A549 (cell line): ENCODE measurements at regions not wholly inside any gene's neighbourhood (a gene's known extent, or its start where the extent isn't known, plus 50 kb on each side); places are given as distances from the start of the nearest gene placed in this dataset.

Experiments
- ATAC-seq, 2 experiments: fragments of 200-7000 bp in 1 of 2; fragments of >200 bp in 1 of 2; cut with Nextera tagmentation in 1 of 2; cut with Tn5 transposase in 1 of 2; 3 replicates each; pipeline versions ENCODE4 v1.8.0 to v1.9.1; 2018 to 2020; ENCODE audit warnings: mild to moderate bottlenecking in 1 of 2, moderate library complexity in 1 of 2
- CTCF ChIA-PET: fragments of 300-600 bp; sonication (Branson Sonifier 250); formaldehyde crosslinking; extraction: SDS; loops from one replicate; lab custom pipeline; 2021; ENCODE audit warnings: antibody characterized with exemption, inconsistent platforms; lab: Yijun Ruan, JAX
- POLR2A ChIA-PET: fragments of 350-600 bp; formaldehyde crosslinking; extraction: SDS; loops from one replicate; lab custom pipeline; 2021; ENCODE audit warnings: antibody characterized with exemption, inconsistent platforms; lab: Yijun Ruan, JAX
- DNase-seq, 2 experiments: peaks; one replicate each; pipeline versions ENCODE4 v3.0.0 to v3.0.0-alpha.2; 2011 to 2016; ENCODE audit warnings: low read depth in 1 of 2, low spot score in 1 of 2
- FAIRE-seq: peaks from 2 replicates; lab custom pipeline; 2011; peaks lifted over from hg19 to GRCh38; lab: Jason Lieb, UNC
- H3K27ac ChIP-seq, 2 experiments: fragments of >200 bp; sonication (Bioruptor Twin); formaldehyde crosslinking; 3 replicates each; pipeline ENCODE4 v1.5.1; 2016 to 2017
- H3K4me1 ChIP-seq: fragments of >200 bp; sonication (Bioruptor Twin); formaldehyde crosslinking; 3 replicates; pipeline ENCODE4 v1.6.1; 2016
- H3K4me2 ChIP-seq: fragments of >200 bp; sonication (Bioruptor Twin); formaldehyde crosslinking; 3 replicates; pipeline ENCODE4 v1.6.1; 2016
- H3K4me3 ChIP-seq: fragments of >200 bp; sonication (Bioruptor Twin); formaldehyde crosslinking; 3 replicates; pipeline ENCODE4 v1.5.1; 2016
- H3K9me3 ChIP-seq: fragments of >200 bp; sonication (Bioruptor Twin); formaldehyde crosslinking; 3 replicates; pipeline ENCODE4 v1.6.1; 2016
- ATOH8 ChIP-seq: fragments of 250-450 bp; sonication (Bioruptor Pico); IDR thresholded peaks from 2 replicates; pipeline ENCODE4 v1.5.0; 2020; ENCODE audit warnings: low read depth, mild to moderate bottlenecking, moderate library complexity
- BHLHE40 ChIP-seq: IDR thresholded peaks from 2 replicates; pipeline ENCODE4 v1.6.1; 2012; ENCODE audit warnings: low read depth, low read length, inconsistent platforms
- CBX2 ChIP-seq: fragments of 200-600 bp; sonication (generic); IDR thresholded peaks from 2 replicates; pipeline ENCODE4 v1.6.1; 2016; ENCODE audit warnings: low read depth, mild to moderate bottlenecking, borderline replicate concordance
- CHD2 ChIP-seq: fragments of 150-350 bp; IDR thresholded peaks from 2 replicates; pipeline ENCODE4 v1.6.1; 2014; ENCODE audit warnings: low read length; ENCODE audit not compliant: partially characterized antibody
- FOXS1 ChIP-seq: fragments of 250-450 bp; sonication (Bioruptor Pico); IDR thresholded peaks from 2 replicates; pipeline ENCODE4 v1.5.0; 2020; ENCODE audit warnings: mild to moderate bottlenecking, moderate library complexity
- HOXB13 ChIP-seq: fragments of 250-450 bp; sonication (Bioruptor Pico); IDR thresholded peaks from 2 replicates; pipeline ENCODE4 v1.5.0; 2020; ENCODE audit warnings: low read depth, mild to moderate bottlenecking, moderate library complexity
- HOXB5 ChIP-seq: fragments of 250-450 bp; sonication (Bioruptor Pico); IDR thresholded peaks from 2 replicates; pipeline ENCODE4 v1.5.0; 2020; ENCODE audit warnings: mild to moderate bottlenecking, moderate library complexity
- MAFK ChIP-seq: fragments of 450-650 bp; IDR thresholded peaks from 2 replicates; pipeline ENCODE4 v1.6.1; 2014; ENCODE audit not compliant: partially characterized antibody
- MAZ ChIP-seq: fragments of 150-350 bp; IDR thresholded peaks from 2 replicates; pipeline ENCODE4 v1.6.1; 2014; ENCODE audit warnings: antibody characterized with exemption, low read depth, low read length, borderline replicate concordance
- NPAS2 ChIP-seq: fragments of 250-450 bp; sonication (Bioruptor Pico); IDR thresholded peaks from 2 replicates; pipeline ENCODE4 v1.8.0; 2022; ENCODE audit warnings: mild to moderate bottlenecking, moderate library complexity, borderline replicate concordance
- PBX3 ChIP-seq: IDR thresholded peaks from 2 replicates; pipeline ENCODE4 v1.6.1; 2012
- POLR2AphosphoS2 ChIP-seq: conservative IDR thresholded peaks from 2 replicates; pipeline ENCODE4 v1.6.1; 2012; ENCODE audit warnings: low read length, improper control_type of control experiment, inconsistent platforms
- RNF2 ChIP-seq: fragments of 200-600 bp; sonication (generic); IDR thresholded peaks from 2 replicates; pipeline ENCODE4 v1.6.1; 2016; ENCODE audit warnings: low read depth, mild to moderate bottlenecking, antibody characterized with exemption, moderate library complexity, borderline replicate concordance
- SREBF2 ChIP-seq: fragments of 450-650 bp; IDR thresholded peaks from 2 replicates; pipeline ENCODE4 v1.6.1; 2014; ENCODE audit warnings: mild to moderate bottlenecking, moderate library complexity
- TFCP2L1 ChIP-seq: fragments of 250-450 bp; sonication (Bioruptor Pico); IDR thresholded peaks from 2 replicates; pipeline ENCODE4 v1.5.0; 2021; ENCODE audit warnings: mild to moderate bottlenecking
- TP53 ChIP-seq: fragments of 250-450 bp; sonication (Bioruptor Pico); IDR thresholded peaks from 2 replicates; pipeline ENCODE4 v1.5.0; 2021; ENCODE audit warnings: mild to moderate bottlenecking, moderate library complexity
- ZFP36 ChIP-seq: fragments of 450-650 bp; IDR thresholded peaks from 2 replicates; pipeline ENCODE4 v1.6.1; 2014; ENCODE audit warnings: borderline replicate concordance; ENCODE audit not compliant: partially characterized antibody
- WGBS: methylation state at CpG from one replicate; pipeline ENCODE4 v1.1.6; 2017; ENCODE audit errors: missing lambda C conversion rate; 5-methylcytosine and 5-hydroxymethylcytosine counted together
- TF ChIP-seq, protein P1 (sequence below): fragments of 150-350 bp; IDR thresholded peaks from 2 replicates; pipeline ENCODE4 v1.6.1; 2014; ENCODE audit warnings: low read depth, mild to moderate bottlenecking, low read length
- TF ChIP-seq, protein P2 (sequence below): IDR thresholded peaks from 2 replicates; pipeline ENCODE4 v1.6.1; 2012
- TF ChIP-seq, protein P3 (sequence below): fragments of 250-450 bp; sonication (Bioruptor Pico); IDR thresholded peaks from 2 replicates; pipeline ENCODE4 v1.5.0; 2021; ENCODE audit warnings: mild to moderate bottlenecking, moderate library complexity, borderline replicate concordance
- TF ChIP-seq, protein P4 (sequence below): IDR thresholded peaks from 2 replicates; pipeline ENCODE4 v1.6.1; 2012; ENCODE audit warnings: low read depth, borderline replicate concordance

GRCh38 chr3:64773137-64773536, 85.3 kb upstream of the ADAMTS9 start (continued):
- TF ChIP-seq, protein P1, sequence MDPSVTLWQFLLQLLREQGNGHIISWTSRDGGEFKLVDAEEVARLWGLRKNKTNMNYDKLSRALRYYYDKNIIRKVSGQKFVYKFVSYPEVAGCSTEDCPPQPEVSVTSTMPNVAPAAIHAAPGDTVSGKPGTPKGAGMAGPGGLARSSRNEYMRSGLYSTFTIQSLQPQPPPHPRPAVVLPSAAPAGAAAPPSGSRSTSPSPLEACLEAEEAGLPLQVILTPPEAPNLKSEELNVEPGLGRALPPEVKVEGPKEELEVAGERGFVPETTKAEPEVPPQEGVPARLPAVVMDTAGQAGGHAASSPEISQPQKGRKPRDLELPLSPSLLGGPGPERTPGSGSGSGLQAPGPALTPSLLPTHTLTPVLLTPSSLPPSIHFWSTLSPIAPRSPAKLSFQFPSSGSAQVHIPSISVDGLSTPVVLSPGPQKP = no peak

DNA sequence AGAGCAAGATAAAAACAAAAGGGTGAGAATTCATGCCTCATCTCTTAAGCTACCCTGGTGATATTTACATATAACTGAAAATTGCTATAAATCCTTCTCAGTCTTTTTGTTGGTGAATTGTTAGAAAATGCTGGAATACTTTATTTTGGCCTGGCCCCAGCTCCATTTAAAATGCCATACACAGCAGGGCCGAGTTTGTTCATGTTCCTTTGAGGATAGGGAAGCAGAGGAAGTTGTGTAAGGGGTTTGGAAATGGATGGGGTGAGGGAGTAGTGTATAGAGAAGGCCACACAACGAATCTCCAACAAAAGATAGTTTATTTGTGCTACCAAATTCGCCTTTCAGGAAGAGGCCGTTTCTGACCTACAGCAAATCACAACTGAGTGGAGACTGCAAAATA, 78.6 kb upstream of the ADAMTS9 start:
- H3K4me2 ChIP-seq = no peak overlapping the region
- 4% methylated on average over 4 of the region's 4 CpGs for WGBS
- no peak overlapping the region for H3K27ac ChIP-seq
- no peaks in the 10 kb centered on the region for H3K4me1 ChIP-seq
- ChIA-PET POLR2A (no interaction called here), CTCF (no interaction called here)
- DNase-seq (no peak), ATAC-seq (no peak)
- no peak overlapping the region for H3K4me3 ChIP-seq
- no peaks in the 10 kb centered on the region for H3K9me3 ChIP-seq
- TF ChIP-seq NPAS2 (CRISPR knock-in tag) (no peak), FOXS1 (no peak), BHLHE40 (no peak), SREBF2 (no peak), POLR2AphosphoS2 (no peak), PBX3 (no peak), CHD2 (no peak), HOXB5 (no peak), MAZ (no peak), TFCP2L1 (no peak), ZFP36 (no peak), RNF2 (no peak), CBX2 (no peak), HOXB13 (CRISPR knock-in tag) (no peak), TP53 (CRISPR knock-in tag) (no peak)
- TF ChIP-seq, protein P1 = no peak
- TF ChIP-seq, protein P2, sequence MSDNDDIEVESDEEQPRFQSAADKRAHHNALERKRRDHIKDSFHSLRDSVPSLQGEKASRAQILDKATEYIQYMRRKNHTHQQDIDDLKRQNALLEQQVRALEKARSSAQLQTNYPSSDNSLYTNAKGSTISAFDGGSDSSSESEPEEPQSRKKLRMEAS = no peak
- TF ChIP-seq, protein P3, sequence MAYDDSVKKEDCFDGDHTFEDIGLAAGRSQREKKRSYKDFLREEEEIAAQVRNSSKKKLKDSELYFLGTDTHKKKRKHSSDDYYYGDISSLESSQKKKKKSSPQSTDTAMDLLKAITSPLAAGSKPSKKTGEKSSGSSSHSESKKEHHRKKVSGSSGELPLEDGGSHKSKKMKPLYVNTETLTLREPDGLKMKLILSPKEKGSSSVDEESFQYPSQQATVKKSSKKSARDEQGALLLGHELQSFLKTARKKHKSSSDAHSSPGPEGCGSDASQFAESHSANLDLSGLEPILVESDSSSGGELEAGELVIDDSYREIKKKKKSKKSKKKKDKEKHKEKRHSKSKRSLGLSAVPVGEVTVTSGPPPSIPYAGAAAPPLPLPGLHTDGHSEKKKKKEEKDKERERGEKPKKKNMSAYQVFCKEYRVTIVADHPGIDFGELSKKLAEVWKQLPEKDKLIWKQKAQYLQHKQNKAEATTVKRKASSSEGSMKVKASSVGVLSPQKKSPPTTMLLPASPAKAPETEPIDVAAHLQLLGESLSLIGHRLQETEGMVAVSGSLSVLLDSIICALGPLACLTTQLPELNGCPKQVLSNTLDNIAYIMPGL = no peak
- TF ChIP-seq, all 56 proteins: peak for 0
- no peak for FAIRE-seq

DNA sequence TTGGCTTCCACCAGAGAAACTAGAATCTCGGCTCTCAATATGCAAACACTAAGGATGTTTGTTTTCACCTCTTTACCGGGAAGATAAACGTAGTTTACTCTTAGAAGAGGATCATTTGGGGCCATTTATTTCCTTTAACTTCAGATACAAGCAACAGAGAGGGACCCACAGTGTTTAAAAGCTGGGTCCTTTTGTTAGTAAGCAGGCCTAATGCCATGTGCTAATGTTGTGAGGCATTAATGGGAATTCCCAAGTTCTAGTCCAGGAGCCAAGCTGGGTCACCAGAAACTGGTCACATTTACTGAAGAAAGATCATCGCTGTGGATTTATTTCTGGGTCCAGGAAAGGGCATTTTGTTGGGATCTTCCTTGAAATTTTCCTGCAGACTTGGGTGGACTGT, 78.1 kb upstream of the ADAMTS9 start:
- ChIA-PET POLR2A (no interaction called here), CTCF (no interaction called here)
- no peaks in the 10 kb centered on the region for H3K4me1 ChIP-seq
- no peak overlapping the region for H3K4me3 ChIP-seq
- no peak for FAIRE-seq
- no peaks in the 10 kb centered on the region for H3K9me3 ChIP-seq
- no peak for DNase-seq
- no peak for ATAC-seq
- H3K27ac ChIP-seq = no peak overlapping the region
- H3K4me2 ChIP-seq = no peak overlapping the region
- no peak for TF ChIP-seq BHLHE40
- TF ChIP-seq, protein P4, sequence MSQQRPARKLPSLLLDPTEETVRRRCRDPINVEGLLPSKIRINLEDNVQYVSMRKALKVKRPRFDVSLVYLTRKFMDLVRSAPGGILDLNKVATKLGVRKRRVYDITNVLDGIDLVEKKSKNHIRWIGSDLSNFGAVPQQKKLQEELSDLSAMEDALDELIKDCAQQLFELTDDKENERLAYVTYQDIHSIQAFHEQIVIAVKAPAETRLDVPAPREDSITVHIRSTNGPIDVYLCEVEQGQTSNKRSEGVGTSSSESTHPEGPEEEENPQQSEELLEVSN = no peak
- no peak for TF ChIP-seq ATOH8 (CRISPR knock-in tag)
- TF ChIP-seq MAFK = no peak
- WGBS = 13% methylated on average over 4 of the region's 4 CpGs
